ENCODE measurements at regions not wholly inside any gene's neighbourhood (a gene's known extent, or its start where the extent isn't known, plus 50 kb on each side); places are given as distances from the start of the nearest gene placed in this dataset.

DNA sequence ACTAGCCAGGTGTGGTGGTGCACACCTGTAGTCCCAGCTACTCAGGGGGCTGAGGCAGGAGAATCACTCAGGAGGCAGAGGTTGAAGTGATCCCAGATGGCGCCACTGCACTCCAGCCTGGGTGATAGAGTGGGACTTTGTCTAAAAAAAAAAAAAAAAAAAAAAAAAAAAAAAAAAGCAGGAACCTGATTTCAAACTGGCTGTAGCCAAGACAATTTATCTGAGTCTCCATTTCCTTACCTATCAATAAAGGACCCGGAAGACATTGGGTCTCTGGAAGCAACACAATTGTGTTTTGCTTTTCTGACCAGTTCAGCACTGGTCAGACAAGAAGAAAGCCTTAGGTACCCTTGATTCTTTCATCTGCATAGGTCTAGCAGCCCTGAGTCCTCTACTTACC, 491.0 kb downstream of the TBC1D4 start:
- TF ChIP-seq CTCF (IDR thresholded peaks at IDR 0.05 in 2 of 3, conservative IDR thresholded peaks at IDR 0.05 in 1 of 3; ENCODE audit: insufficient read depth in 2 of 3, low read depth in 1 of 3, low read length in 3 of 3) (no peak), USF1 (CRISPR knock-in tag; IDR thresholded peaks at IDR 0.05) (no peak), KDM4B (IDR thresholded peaks at IDR 0.05; ENCODE audit: borderline replicate concordance in 2 of 2, low read depth in 1 of 2) (no peak), GABPA (tag; conservative IDR thresholded peaks at IDR 0.05; ENCODE audit: low read depth) (no peak), EZH2 (IDR thresholded peaks at IDR 0.05; ENCODE audit: borderline replicate concordance, low read depth, low read length) (no peak), AFF4 (CRISPR knock-in tag; IDR thresholded peaks at IDR 0.05) (no peak), TGIF2 (CRISPR knock-in tag; IDR thresholded peaks at IDR 0.05) (no peak), NBN (IDR thresholded peaks at IDR 0.05; ENCODE audit: low read depth) (no peak)

Data from K562 (cell line).